Parathyroid adenoma (tissue), 2 donors: ENCODE measurements at regions not wholly inside any gene's neighbourhood (a gene's known extent, or its start where the extent isn't known, plus 50 kb on each side); places are given as distances from the start of the nearest gene placed in this dataset.

Source experiments
- H2AFZ ChIP-seq: fragments of 300-600 bp; sonication (generic); one replicate; pipeline ENCODE4 v1.7.0; 2017; ENCODE audit warnings: antibody characterized with exemption, mild to moderate bottlenecking
- H3K27ac ChIP-seq: fragments of 300-600 bp; sonication (generic); one replicate; pipeline ENCODE4 v1.7.0; 2017
- H3K27me3 ChIP-seq: fragments of 300-600 bp; sonication (generic); one replicate; pipeline ENCODE4 v1.7.0; 2017; ENCODE audit warnings: low read length; ENCODE audit not compliant: control insufficient read depth, insufficient read depth
- H3K36me3 ChIP-seq: fragments of 300-600 bp; sonication (generic); one replicate; pipeline ENCODE4 v1.7.0; 2017; ENCODE audit warnings: low read length; ENCODE audit not compliant: control insufficient read depth, insufficient read depth
- H3K4me1 ChIP-seq: fragments of 300-600 bp; sonication (generic); one replicate; pipeline ENCODE4 v1.7.0; 2017; ENCODE audit warnings: control low read depth
- H3K4me2 ChIP-seq: fragments of 300-600 bp; sonication (generic); one replicate; pipeline ENCODE4 v1.7.0; 2017; ENCODE audit warnings: low read length
- H3K4me3 ChIP-seq: fragments of 300-600 bp; sonication (generic); one replicate; pipeline ENCODE4 v1.7.0; 2017; ENCODE audit warnings: low read depth, low read length
- H3K79me2 ChIP-seq: fragments of 300-600 bp; sonication (generic); one replicate; pipeline ENCODE4 v1.7.0; 2017; ENCODE audit warnings: control low read depth
- H3K9ac ChIP-seq: fragments of 300-600 bp; sonication (generic); one replicate; pipeline ENCODE4 v1.7.0; 2017; ENCODE audit warnings: mild to moderate bottlenecking
- H3K9me3 ChIP-seq: fragments of 300-600 bp; sonication (generic); one replicate; pipeline ENCODE4 v1.7.0; 2017; ENCODE audit warnings: low read length; ENCODE audit not compliant: control insufficient read depth
- TF ChIP-seq, protein P1 (sequence below): fragments of 300-600 bp; sonication (generic); IDR thresholded peaks from one replicate; pipeline ENCODE4 v1.7.0; 2017; ENCODE audit warnings: antibody characterized with exemption, mild to moderate bottlenecking
- donor health status: primary hyperparathyroidism.

DNA sequence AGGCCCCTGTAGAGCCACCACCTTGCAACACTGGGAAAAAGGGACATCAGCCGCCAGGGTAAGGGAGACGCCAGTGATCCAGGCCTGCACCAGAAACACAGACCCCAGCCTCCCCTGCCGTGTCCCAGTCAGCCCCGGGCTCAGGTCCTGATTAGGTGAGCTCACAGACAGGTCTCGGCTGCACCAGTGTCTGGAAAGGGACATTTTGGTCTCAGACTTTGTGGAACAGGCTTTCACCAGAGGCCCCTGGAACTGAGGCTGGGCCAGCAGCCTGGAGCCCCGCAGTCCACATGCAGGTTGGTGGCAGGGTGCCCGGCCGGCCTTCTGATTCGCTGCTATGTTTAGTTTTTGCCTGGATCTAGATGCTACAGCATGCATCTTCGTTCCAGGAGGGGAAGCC is 369.0 kb upstream of the IRX4 start:
- Histone ChIP-seq H3K36me3 (no peaks in the 10 kb centered on the region), H3K9me3 (no peaks in the 10 kb centered on the region), H3K79me2 (no peaks in the 10 kb centered on the region), H3K4me2 (no peak overlapping the region), H3K4me3 (no peak overlapping the region), H2AFZ (no peak overlapping the region), H3K27me3 (no peaks in the 10 kb centered on the region), H3K27ac (no peak overlapping the region), H3K9ac (no peak overlapping the region), H3K4me1 (no peaks in the 10 kb centered on the region)
- TF ChIP-seq, protein P1, sequence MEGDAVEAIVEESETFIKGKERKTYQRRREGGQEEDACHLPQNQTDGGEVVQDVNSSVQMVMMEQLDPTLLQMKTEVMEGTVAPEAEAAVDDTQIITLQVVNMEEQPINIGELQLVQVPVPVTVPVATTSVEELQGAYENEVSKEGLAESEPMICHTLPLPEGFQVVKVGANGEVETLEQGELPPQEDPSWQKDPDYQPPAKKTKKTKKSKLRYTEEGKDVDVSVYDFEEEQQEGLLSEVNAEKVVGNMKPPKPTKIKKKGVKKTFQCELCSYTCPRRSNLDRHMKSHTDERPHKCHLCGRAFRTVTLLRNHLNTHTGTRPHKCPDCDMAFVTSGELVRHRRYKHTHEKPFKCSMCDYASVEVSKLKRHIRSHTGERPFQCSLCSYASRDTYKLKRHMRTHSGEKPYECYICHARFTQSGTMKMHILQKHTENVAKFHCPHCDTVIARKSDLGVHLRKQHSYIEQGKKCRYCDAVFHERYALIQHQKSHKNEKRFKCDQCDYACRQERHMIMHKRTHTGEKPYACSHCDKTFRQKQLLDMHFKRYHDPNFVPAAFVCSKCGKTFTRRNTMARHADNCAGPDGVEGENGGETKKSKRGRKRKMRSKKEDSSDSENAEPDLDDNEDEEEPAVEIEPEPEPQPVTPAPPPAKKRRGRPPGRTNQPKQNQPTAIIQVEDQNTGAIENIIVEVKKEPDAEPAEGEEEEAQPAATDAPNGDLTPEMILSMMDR = no peak

DNA sequence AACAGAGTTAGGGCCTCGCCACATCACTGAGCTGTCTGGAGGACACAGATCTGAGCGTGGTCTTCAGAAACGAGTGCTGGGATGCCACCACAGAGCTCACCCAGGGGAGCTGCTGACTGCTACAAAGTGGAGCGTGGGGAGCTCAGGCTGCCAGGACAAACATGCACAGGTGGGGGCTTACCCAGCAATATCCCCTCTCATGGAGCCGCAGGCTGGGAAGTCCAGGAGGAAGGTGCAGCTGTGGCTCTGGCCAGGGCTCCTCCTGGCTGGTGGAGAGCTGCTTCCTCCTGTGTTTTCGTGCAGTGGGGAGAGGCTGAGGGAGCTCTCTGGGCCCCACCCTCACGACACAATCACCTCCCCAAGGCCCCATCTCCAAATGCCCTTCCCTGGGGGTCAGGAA is 368.6 kb upstream of the IRX4 start:
- no peaks in the 10 kb centered on the region for H3K4me1 ChIP-seq
- H3K4me2 ChIP-seq = no peak overlapping the region
- H3K79me2 ChIP-seq = no peaks in the 10 kb centered on the region
- no peaks in the 10 kb centered on the region for H3K9me3 ChIP-seq
- TF ChIP-seq, protein P1 = no peak
- H3K9ac ChIP-seq = no peak overlapping the region
- no peaks in the 10 kb centered on the region for H3K27me3 ChIP-seq
- H3K4me3 ChIP-seq = no peak overlapping the region
- H3K36me3 ChIP-seq = no peaks in the 10 kb centered on the region
- H2AFZ ChIP-seq = no peak overlapping the region
- no peak overlapping the region for H3K27ac ChIP-seq

DNA sequence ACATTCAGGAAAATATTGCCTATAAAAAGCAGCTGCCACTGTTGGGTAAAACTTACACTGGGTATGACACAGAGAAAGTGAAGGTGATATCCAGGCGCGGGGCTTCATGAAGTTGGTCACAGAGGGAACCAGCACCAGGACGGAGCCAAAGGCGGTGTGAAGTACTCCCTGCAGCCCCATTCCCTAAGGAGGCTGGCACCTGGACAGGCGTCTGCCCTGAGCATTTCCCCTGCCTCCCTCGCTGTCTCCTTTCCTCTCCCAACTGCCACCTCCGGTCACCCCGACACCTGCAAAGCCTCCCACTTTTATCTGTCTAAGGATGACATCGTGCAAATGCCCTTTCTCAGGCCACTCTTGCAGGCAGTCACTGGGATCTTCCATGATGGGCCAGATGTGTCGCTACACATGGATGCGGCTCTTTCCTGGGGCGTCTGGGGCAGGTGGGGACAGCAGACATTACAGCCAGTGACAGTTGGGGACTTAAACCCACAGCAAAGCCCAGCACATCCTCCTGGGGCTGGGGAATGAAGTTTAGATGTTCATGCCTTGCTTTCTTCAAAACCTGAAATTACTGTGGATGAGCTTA is 367.7 kb upstream of the IRX4 start:
- Histone ChIP-seq H3K9me3 (no peaks in the 10 kb centered on the region), H3K4me3 (no peak overlapping the region), H2AFZ (no peak overlapping the region), H3K27me3 (no peaks in the 10 kb centered on the region), H3K27ac (no peak overlapping the region), H3K36me3 (no peaks in the 10 kb centered on the region), H3K79me2 (no peaks in the 10 kb centered on the region), H3K4me2 (no peak overlapping the region), H3K4me1 (no peaks in the 10 kb centered on the region), H3K9ac (no peak overlapping the region)
- TF ChIP-seq, protein P1 = no peak

DNA sequence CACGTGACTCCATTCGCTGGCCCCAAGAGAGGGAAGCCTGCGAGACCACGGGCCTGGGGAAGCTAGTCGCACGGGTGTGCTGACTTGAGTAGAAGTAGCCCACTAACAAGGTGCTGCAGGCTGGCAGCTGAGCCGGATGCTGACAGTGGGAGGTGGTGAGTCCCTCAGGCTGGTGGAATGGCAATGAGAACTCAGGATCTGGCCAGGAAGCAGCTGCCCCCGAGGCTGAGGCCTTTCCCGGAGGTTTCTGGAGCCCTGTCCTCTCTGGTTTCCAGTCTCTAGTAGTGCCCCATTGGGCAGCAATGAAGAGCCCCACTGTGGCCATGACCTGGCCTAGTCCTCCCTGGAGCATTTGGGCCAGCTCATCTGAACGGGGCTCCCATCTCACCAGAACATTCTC is 366.7 kb upstream of the IRX4 start:
- no peaks in the 10 kb centered on the region for H3K79me2 ChIP-seq
- no peak overlapping the region for H2AFZ ChIP-seq
- no peak overlapping the region for H3K9ac ChIP-seq
- H3K4me1 ChIP-seq = no peaks in the 10 kb centered on the region
- no peaks in the 10 kb centered on the region for H3K9me3 ChIP-seq
- no peak overlapping the region for H3K27ac ChIP-seq
- TF ChIP-seq, protein P1 = no peak
- H3K4me2 ChIP-seq = no peak overlapping the region
- H3K4me3 ChIP-seq = no peak overlapping the region
- H3K36me3 ChIP-seq = no peaks in the 10 kb centered on the region
- H3K27me3 ChIP-seq = no peaks in the 10 kb centered on the region

DNA sequence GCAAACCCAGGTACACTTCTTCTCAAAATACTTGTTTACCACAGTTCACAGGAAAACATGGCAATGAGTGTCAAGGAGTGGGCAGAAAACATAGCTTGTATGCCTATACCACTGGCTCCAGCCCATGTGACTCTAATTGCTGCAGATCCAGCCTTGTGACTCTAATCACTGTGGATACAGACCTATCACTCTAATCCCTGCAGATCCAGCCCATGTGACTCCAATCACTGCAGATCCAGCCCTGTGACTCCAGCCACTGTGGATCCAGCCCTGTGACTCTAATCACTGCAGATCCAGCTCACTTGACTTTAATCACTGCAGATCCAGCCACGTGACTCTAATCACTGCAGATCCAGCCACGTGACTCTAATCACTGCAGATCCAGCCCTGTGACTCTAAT is 366.3 kb upstream of the IRX4 start:
- Histone ChIP-seq H3K9me3 (no peaks in the 10 kb centered on the region), H3K4me1 (no peaks in the 10 kb centered on the region), H3K79me2 (no peaks in the 10 kb centered on the region), H2AFZ (no peak overlapping the region), H3K4me3 (no peak overlapping the region), H3K27ac (no peak overlapping the region), H3K36me3 (no peaks in the 10 kb centered on the region), H3K27me3 (no peaks in the 10 kb centered on the region), H3K4me2 (no peak overlapping the region), H3K9ac (no peak overlapping the region)
- TF ChIP-seq, protein P1 = no peak
